ENCODE measurements at regions not wholly inside any gene's neighbourhood (a gene's known extent, or its start where the extent isn't known, plus 50 kb on each side); places are given as distances from the start of the nearest gene placed in this dataset.

DNA sequence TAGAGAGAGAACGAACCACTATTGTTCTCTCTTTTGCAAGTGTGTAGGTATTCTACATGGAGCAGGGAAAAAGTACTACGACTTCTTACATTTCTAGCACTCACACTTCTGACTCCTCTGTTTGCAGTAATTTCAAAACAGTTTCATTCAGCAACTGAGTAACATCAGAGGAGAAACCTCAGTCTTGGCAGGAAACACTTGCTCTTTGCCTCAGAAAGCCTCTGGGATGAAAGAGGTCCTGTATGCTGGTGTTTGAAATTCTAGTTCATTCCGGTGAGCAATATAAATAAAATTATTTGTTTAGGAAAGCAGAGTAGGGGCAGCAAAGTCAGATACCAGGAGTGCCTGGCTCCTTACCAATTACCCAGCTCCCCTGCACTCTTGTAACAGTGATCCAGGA is 595.5 kb downstream of the TBC1D4 start:
- Mint-ChIP-seq H3K9me3 (ENCODE audit: low read depth) (no peaks in the 10 kb centered on the region), H3K4me1 (ENCODE audit: low read depth) (no peaks in the 10 kb centered on the region), H3K4me3 (no peak overlapping the region), H3K27ac (no peak overlapping the region), H3K36me3 (no peaks in the 10 kb centered on the region), H3K27me3 (peaks cover 3% of the 10 kb centered on the region)

DNA sequence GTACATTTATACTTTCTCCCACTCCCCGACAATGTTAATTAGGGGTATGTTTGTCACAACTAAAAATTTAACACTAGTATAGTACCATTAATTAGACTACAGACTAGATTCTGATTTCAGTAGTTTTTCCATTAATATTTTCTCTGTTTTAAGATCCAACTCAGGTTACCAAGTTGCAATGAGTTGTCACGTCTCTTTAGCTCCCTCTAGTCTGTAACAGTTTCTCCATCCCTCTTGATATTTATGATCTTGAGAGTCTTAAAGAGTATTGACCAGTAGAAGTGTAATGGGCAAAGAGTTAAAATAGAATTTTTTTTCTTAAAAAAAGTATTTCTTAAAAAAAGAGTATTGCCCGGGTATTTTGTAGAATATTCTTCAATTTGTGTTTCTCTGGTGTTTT is 598.1 kb downstream of the TBC1D4 start:
- H3K36me3 Mint-ChIP-seq: peaks cover 3% of the 10 kb centered on the region
- H3K27me3 Mint-ChIP-seq: peaks cover 2% of the 10 kb centered on the region
- H3K4me1 Mint-ChIP-seq (ENCODE audit: low read depth): no peaks in the 10 kb centered on the region
- no peak overlapping the region for H3K4me3 Mint-ChIP-seq
- no peak overlapping the region for H3K27ac Mint-ChIP-seq
- H3K9me3 Mint-ChIP-seq (ENCODE audit: low read depth): peaks cover 13% of the 10 kb centered on the region

DNA sequence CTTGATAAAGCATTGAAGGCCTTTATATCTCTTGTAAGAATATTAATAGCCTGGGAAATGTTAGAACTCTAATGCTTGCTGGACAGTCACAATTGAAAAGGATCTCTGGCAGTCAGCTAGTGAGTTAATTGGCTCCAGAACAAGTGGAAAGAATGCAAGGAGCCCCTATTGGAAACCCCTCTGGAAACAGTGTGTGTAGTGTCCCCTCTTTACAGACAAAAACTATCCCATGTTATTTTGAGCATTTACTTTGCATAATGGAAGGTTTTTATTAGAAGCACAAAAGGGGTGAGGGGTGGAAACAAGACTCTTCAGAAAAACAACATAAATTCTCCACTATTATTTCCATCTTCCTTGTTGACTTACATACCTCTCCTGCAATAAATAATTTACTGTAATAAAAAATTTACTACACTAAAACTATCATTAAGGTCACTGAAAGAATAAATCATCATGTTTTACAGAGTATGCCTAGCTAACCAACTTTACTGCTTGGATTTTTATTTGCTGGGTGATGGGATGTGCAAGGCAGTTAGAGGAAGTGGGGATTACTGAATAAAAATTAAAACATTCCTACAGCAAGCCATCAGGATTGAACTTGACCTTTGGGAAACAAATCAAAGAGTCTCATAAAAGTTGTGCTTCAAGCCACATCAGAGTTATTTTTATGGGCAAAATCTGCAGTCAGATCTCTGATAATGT is 610.4 kb downstream of the TBC1D4 start:
- Mint-ChIP-seq H3K4me1 (ENCODE audit: low read depth) (no peaks in the 10 kb centered on the region), H3K36me3 (peaks cover 4% of the 10 kb centered on the region), H3K9me3 (ENCODE audit: low read depth) (peaks cover 6% of the 10 kb centered on the region), H3K27me3 (peaks cover 5% of the 10 kb centered on the region), H3K27ac (no peak overlapping the region), H3K4me3 (no peak overlapping the region)

DNA sequence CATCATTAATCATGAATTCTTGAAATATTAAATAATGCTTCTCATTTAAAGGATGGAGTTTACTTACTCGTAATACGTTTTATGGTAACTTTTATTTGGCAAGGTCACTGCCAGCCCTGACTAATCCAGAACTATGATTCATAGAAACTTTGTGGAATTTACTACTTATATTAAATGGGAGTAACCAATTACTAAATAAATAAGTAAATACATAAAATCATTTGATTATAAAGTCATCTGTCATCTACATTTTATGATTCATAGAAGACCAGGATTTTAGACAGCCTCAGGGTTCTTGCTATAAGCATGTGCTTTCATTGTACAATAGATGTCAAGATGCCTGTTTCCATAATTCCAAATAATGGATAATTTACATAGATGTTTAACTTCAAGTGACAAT is 611.1 kb downstream of the TBC1D4 start:
- peaks cover 4% of the 10 kb centered on the region for H3K36me3 Mint-ChIP-seq
- H3K9me3 Mint-ChIP-seq (ENCODE audit: low read depth): peaks cover 6% of the 10 kb centered on the region
- no peaks in the 10 kb centered on the region for H3K4me1 Mint-ChIP-seq (ENCODE audit: low read depth)
- H3K27ac Mint-ChIP-seq: no peak overlapping the region
- peaks cover 5% of the 10 kb centered on the region for H3K27me3 Mint-ChIP-seq
- no peak overlapping the region for H3K4me3 Mint-ChIP-seq

DNA sequence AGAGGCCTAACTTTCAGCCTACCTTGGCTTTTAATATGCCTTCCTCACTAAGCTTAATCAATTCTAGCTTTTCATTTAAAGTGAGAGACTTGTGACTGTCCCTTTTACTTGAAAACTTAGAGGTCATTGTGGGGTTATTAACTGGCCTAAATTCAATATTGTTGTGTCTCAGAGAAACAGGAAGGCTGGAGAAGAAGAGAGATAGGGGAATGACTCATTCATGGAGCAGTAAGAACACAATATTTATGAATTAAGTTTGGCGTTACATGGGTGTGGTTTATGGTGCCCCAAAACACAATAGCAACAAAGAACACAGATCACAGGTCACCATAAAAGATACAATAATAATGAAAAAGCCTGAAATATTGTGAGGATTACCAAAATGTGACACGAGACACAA is 612.1 kb downstream of the TBC1D4 start:
- no peak overlapping the region for H3K4me3 Mint-ChIP-seq
- peaks cover 3% of the 10 kb centered on the region for H3K27me3 Mint-ChIP-seq
- H3K36me3 Mint-ChIP-seq: peaks cover 4% of the 10 kb centered on the region
- no peak overlapping the region for H3K27ac Mint-ChIP-seq
- H3K4me1 Mint-ChIP-seq (ENCODE audit: low read depth): no peaks in the 10 kb centered on the region
- H3K9me3 Mint-ChIP-seq (ENCODE audit: low read depth): peaks cover 6% of the 10 kb centered on the region

DNA sequence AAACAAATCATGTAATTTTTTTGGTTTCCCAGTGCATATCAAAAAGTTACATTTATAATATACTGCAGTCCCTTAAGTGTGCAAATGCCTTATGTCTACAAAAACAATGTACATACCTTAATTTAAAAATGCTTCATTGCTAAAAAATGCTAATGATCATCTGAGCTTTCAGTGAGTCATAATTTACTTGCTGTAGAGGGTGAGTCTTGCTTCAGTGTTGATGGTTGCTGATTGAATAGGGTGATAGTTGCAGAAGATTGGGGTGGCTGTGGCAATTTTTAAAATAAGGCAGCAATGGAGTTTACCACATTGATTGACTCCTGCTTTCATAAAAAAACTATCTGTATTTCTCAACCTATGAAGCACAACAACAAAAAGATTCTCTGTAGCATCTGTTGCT is 613.9 kb downstream of the TBC1D4 start:
- Mint-ChIP-seq H3K36me3 (peaks cover 4% of the 10 kb centered on the region), H3K27me3 (peaks cover 3% of the 10 kb centered on the region), H3K27ac (no peak overlapping the region), H3K4me3 (no peak overlapping the region), H3K9me3 (ENCODE audit: low read depth) (peaks cover 6% of the 10 kb centered on the region), H3K4me1 (ENCODE audit: low read depth) (no peaks in the 10 kb centered on the region)

DNA sequence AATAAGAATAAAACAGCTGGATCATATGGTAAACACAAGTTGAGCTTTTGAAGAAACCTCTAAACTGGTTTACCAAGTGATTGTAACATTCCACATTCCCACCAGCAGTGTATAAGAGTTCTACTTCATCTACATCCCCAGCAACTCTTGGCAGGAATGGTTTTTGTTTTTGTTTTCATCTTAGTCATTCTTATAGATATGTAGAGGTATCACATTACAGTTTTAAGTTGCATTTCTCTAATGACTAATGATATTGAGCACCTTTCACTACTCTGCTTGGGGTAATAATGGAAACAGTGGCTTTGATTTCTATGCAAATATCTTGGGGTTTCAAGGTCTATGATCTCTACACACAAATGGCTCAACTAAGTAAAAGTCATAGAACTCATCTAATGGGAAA is 614.5 kb downstream of the TBC1D4 start:
- Mint-ChIP-seq H3K36me3 (peaks cover 4% of the 10 kb centered on the region), H3K27ac (no peak overlapping the region), H3K9me3 (ENCODE audit: low read depth) (peaks cover 6% of the 10 kb centered on the region), H3K4me1 (ENCODE audit: low read depth) (no peaks in the 10 kb centered on the region), H3K27me3 (peaks cover 3% of the 10 kb centered on the region), H3K4me3 (no peak overlapping the region)

DNA sequence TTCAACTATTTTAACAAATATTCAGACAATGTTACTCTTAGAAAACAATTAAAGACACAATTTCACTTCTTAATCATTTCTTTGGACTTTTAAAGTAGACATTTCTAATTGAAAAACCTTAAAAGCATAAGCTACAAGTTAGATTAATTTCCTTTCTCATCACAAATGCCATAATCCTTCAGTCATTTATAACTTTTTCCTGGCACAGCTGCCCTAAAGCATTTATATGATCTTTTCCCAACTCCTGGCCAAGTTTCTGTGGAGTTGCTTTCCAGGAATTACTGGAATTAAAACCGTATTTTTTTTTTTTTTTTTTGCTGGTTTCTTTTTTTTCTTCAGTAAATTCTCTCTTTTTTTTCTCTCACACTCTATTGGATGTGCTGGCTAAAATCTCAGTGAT is 615.9 kb downstream of the TBC1D4 start:
- Mint-ChIP-seq H3K27me3 (peaks cover 5% of the 10 kb centered on the region), H3K9me3 (ENCODE audit: low read depth) (peaks cover 6% of the 10 kb centered on the region), H3K4me3 (no peak overlapping the region), H3K36me3 (peaks cover 4% of the 10 kb centered on the region), H3K27ac (no peak overlapping the region), H3K4me1 (ENCODE audit: low read depth) (no peaks in the 10 kb centered on the region)

DNA sequence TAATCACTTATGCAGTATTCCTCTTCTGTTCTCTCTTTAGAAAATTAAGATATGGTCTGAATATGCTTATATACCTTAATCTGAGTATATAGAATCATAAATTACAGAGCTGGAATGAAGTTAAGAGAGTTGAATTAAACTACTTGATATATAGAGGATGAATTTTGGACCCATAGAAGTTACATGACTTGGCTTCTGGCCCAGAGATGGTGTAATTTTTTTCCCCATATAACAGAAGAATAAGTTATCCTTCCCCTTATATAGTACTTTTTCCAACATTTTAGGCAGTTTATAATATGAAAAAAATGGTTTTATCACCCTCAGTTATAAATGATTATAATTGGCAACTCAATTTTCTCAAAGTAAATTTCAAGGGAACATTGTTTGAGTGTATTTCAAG is 616.3 kb downstream of the TBC1D4 start:
- H3K27me3 Mint-ChIP-seq: peaks cover 8% of the 10 kb centered on the region

DNA sequence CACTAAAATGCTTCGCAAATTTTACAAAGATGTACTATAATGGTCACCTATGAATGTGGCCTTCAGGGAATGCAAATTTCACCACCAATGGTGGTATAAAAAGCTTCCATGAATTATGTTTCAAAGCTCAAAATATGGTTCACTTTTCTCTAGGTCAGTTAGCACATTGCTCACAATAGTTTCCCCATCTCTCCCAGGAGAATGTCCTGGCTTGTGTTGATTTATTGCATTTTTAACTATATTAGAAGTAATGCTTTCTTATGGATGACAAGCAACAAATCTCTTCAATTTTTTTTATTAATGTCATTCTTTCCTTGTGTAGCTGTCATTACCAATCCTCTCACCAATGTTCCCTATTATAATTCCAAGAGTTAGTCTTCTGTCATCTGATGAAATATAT is 621.2 kb downstream of the TBC1D4 start:
- Mint-ChIP-seq H3K36me3 (no peaks in the 10 kb centered on the region), H3K27ac (no peak overlapping the region), H3K4me3 (no peak overlapping the region), H3K27me3 (peaks cover 6% of the 10 kb centered on the region), H3K4me1 (ENCODE audit: low read depth) (no peaks in the 10 kb centered on the region), H3K9me3 (ENCODE audit: low read depth) (peaks cover 6% of the 10 kb centered on the region)

More for the DNA sequence above, 616.3 kb downstream of the TBC1D4 start:
- no peaks in the 10 kb centered on the region for H3K4me1 Mint-ChIP-seq (ENCODE audit: low read depth)
- no peak overlapping the region for H3K27ac Mint-ChIP-seq
- H3K4me3 Mint-ChIP-seq: no peak overlapping the region
- H3K9me3 Mint-ChIP-seq (ENCODE audit: low read depth): peaks cover 6% of the 10 kb centered on the region
- peaks cover 4% of the 10 kb centered on the region for H3K36me3 Mint-ChIP-seq

DNA sequence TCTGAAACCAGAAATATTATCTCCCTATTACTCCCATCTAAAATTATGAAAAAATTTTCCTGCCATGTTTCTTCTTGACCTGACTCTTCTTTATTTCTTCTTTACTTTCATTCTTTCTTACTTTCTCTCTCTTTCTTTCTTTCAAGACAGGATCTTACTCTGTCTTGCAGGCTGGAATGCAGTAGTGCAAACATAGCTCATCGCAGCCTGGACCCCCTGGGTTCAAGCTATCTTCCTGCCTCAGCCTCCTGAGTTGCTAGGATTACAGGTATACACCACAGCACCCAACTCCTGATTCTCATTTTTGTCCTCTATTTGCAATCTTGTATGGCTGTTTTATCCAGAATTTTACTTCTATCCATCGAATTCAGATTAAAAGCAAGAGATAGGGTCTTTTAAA is 631.1 kb downstream of the TBC1D4 start:
- H3K4me1 Mint-ChIP-seq (ENCODE audit: low read depth): no peaks in the 10 kb centered on the region
- no peaks in the 10 kb centered on the region for H3K36me3 Mint-ChIP-seq
- H3K4me3 Mint-ChIP-seq: no peak overlapping the region
- peaks cover 1% of the 10 kb centered on the region for H3K27me3 Mint-ChIP-seq
- H3K27ac Mint-ChIP-seq: no peak overlapping the region
- H3K9me3 Mint-ChIP-seq (ENCODE audit: low read depth): peaks cover 5% of the 10 kb centered on the region

DNA sequence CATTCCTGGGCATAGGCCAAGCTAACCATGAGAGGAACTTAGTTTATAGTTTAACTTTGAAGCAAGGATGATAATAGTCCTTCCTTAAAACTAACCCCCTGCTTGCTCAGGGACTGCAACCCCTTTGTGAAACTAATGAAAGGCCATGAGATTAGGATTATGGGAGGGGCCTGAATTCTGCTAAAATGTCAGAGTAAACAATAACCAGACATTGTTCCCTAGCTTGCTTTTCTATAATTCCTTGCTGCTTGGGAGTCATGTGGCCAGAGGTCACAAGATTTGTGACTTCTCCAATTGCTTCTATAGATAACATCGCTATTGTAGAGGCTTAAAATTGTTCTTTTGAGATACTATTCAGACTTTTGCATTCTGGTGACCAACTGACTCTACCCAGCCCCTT is 634.0 kb downstream of the TBC1D4 start:
- Mint-ChIP-seq H3K4me1 (ENCODE audit: low read depth) (no peaks in the 10 kb centered on the region), H3K27me3 (peaks cover 2% of the 10 kb centered on the region), H3K9me3 (ENCODE audit: low read depth) (peaks cover 5% of the 10 kb centered on the region), H3K36me3 (no peaks in the 10 kb centered on the region), H3K4me3 (no peak overlapping the region), H3K27ac (no peak overlapping the region)

DNA sequence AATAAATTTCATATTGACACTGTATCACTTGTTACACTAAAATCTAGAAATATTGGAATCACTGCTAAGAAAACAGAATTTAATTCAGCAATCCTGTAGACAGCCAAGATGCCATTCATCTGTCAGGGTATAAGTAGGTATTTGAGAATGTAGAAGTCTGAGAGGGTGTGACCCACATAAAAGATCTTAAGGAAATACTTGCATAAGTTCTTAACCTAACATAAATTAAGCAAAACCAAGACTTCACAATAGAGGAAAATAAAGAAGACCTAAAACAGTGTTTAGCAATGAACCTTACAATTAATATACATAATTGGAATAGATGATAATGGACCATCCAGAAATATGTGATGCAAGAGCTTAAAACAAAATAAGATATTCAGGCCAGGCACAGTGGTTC is 636.2 kb downstream of the TBC1D4 start:
- peaks cover 5% of the 10 kb centered on the region for H3K9me3 Mint-ChIP-seq (ENCODE audit: low read depth)

DNA sequence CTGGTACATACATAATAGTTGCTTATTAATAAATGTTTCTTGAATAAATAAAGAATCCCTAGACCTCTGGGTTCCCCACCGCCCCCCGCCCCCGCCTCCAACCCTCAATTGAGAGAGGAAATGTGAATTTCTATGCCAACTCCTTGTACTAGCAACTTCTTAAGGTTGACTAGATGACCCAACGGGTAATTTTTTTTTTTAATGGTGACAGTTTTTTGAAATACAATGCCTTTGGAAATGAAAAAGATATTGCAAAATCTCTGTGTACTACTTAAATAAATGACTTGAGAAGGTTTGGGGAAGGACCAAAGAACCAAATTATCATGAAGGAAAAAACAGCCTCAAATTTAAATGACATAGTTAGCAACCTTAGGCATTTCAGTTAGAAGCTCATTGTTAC is 640.3 kb downstream of the TBC1D4 start:
- H3K36me3 Mint-ChIP-seq: no peaks in the 10 kb centered on the region
- no peak overlapping the region for H3K27ac Mint-ChIP-seq
- peaks cover 2% of the 10 kb centered on the region for H3K27me3 Mint-ChIP-seq
- H3K4me3 Mint-ChIP-seq: no peak overlapping the region
- no peaks in the 10 kb centered on the region for H3K9me3 Mint-ChIP-seq (ENCODE audit: low read depth)
- H3K4me1 Mint-ChIP-seq (ENCODE audit: low read depth): no peaks in the 10 kb centered on the region

More for the DNA sequence above, 636.2 kb downstream of the TBC1D4 start:
- H3K4me1 Mint-ChIP-seq (ENCODE audit: low read depth): no peaks in the 10 kb centered on the region
- peaks cover 2% of the 10 kb centered on the region for H3K27me3 Mint-ChIP-seq
- no peaks in the 10 kb centered on the region for H3K36me3 Mint-ChIP-seq
- no peak overlapping the region for H3K4me3 Mint-ChIP-seq
- no peak overlapping the region for H3K27ac Mint-ChIP-seq

DNA sequence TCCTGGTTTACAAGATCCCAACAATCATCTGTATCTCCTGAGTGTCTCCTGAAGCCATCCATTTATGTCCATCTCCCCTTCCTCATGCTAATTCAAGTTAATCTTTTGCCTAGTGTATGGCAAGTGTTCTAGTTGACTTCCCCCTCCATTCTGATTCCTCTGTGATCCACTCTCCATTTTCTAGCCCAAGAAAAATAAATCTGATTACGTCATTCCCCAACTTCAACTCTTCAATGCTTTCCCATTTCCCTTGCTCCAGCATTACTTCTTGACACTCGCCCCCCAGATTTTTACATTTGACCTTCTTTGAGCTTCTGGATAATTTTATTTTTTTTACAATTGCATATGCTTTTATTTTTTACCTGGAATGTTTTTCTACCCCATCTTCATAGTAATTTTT is 640.8 kb downstream of the TBC1D4 start:
- Mint-ChIP-seq H3K27ac (no peak overlapping the region), H3K4me3 (no peak overlapping the region), H3K4me1 (ENCODE audit: low read depth) (no peaks in the 10 kb centered on the region), H3K27me3 (peaks cover 2% of the 10 kb centered on the region), H3K9me3 (ENCODE audit: low read depth) (no peaks in the 10 kb centered on the region), H3K36me3 (no peaks in the 10 kb centered on the region)

DNA sequence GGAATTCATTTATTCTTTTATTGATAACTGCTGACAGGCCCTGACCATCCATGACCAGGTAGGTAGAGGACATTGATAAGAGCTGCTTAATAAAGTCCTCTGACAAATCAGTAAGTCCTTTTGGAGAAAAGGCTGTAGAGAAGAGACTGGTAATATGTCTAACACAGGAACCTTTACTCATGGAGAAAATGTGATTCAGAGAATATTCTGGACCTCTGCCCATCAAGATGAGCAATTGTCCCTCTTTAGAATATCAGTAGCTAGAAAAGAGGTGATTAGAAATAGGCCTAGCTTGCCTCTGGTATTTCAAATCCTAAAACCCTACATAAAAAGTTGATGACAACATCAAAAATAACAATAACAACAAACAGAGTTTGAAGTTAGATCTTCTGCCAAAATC is 642.3 kb downstream of the TBC1D4 start:
- H3K4me1 Mint-ChIP-seq (ENCODE audit: low read depth): no peaks in the 10 kb centered on the region
- no peak overlapping the region for H3K27ac Mint-ChIP-seq
- H3K4me3 Mint-ChIP-seq: no peak overlapping the region
- no peaks in the 10 kb centered on the region for H3K9me3 Mint-ChIP-seq (ENCODE audit: low read depth)
- no peaks in the 10 kb centered on the region for H3K27me3 Mint-ChIP-seq
- H3K36me3 Mint-ChIP-seq: no peaks in the 10 kb centered on the region

Data from activated naive CD8-positive, alpha-beta T cell (primary cell).